ENCODE measurements at regions not wholly inside any gene's neighbourhood (a gene's known extent, or its start where the extent isn't known, plus 50 kb on each side); places are given as distances from the start of the nearest gene placed in this dataset.

DNA sequence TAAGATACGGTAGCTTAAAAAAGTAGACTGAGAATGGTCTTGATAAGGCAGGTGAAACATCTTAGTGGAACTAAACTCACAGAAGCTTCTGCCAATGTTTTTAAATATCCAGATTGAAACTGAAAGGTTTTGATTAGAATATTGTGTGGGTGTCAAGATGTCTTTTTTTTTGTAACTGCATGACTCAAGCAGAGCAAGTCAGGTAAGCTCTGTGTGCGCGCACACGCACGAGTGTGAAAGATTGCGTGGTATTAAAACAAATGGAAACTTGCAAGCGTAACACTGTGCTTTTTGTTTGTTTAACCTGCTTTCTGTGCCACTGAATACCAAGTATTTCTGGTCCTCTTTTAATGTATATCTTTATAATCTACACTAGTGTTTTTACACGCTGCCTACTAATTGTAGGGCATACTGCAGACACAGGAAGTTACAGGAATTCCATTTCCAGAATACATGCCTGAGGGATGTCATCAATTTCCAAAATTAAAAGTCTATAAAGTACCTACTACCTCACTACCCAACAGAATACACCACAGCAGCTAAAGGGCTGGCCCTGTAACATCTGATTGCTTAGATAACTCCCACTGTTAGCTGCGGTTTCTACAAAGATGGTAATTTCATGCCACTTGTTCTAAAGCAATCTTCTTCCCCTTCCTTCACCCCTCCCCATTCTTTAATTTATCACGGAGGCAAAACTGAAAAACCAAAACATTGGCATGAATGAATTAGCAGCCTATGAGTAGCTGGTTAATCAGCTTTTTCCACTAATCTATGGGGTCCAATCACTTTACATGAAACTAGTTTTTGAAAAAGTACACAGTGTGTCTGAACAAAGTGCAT, 472.8 kb downstream of the SHQ1 start:
- TF ChIP-seq, protein P1, sequence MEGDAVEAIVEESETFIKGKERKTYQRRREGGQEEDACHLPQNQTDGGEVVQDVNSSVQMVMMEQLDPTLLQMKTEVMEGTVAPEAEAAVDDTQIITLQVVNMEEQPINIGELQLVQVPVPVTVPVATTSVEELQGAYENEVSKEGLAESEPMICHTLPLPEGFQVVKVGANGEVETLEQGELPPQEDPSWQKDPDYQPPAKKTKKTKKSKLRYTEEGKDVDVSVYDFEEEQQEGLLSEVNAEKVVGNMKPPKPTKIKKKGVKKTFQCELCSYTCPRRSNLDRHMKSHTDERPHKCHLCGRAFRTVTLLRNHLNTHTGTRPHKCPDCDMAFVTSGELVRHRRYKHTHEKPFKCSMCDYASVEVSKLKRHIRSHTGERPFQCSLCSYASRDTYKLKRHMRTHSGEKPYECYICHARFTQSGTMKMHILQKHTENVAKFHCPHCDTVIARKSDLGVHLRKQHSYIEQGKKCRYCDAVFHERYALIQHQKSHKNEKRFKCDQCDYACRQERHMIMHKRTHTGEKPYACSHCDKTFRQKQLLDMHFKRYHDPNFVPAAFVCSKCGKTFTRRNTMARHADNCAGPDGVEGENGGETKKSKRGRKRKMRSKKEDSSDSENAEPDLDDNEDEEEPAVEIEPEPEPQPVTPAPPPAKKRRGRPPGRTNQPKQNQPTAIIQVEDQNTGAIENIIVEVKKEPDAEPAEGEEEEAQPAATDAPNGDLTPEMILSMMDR (IDR thresholded peaks at IDR 0.05) = no peak
- TF ChIP-seq POLR2A (IDR thresholded peaks at IDR 0.05) = no peak

All from right lobe of liver (tissue), 4 donors.